ENCODE measurements at regions not wholly inside any gene's neighbourhood (a gene's known extent, or its start where the extent isn't known, plus 50 kb on each side); places are given as distances from the start of the nearest gene placed in this dataset.

- no peak for DNase-seq (ENCODE audit: low read depth)
Measured at GRCh38 chr5:74123929-74124328, 497.9 kb downstream of the ARHGEF28 start.

GRCh38 chr5:74122979-74123590, 497.1 kb downstream of the ARHGEF28 start:
- no peak for DNase-seq (ENCODE audit: low read depth)

- no peak for DNase-seq (ENCODE audit: low read depth)
Measured at GRCh38 chr5:74122175-74122574, 496.2 kb downstream of the ARHGEF28 start.

GRCh38 chr5:74120585-74120984, 494.6 kb downstream of the ARHGEF28 start:
- DNase-seq (ENCODE audit: low read depth): no peak

GRCh38 chr5:74118071-74118470, 492.1 kb downstream of the ARHGEF28 start:
- no peak for DNase-seq (ENCODE audit: low read depth)

- no peak for DNase-seq (ENCODE audit: low read depth)
Measured at GRCh38 chr5:74116984-74117383, 491.0 kb downstream of the ARHGEF28 start.

GRCh38 chr5:74116266-74116665, 490.3 kb downstream of the ARHGEF28 start:
- no peak for DNase-seq (ENCODE audit: low read depth)

- DNase-seq (ENCODE audit: low read depth): no peak
Measured at GRCh38 chr5:74113927-74114326, 487.9 kb downstream of the ARHGEF28 start.

GRCh38 chr5:74113196-74113540, 487.2 kb downstream of the ARHGEF28 start:
- no peak for DNase-seq (ENCODE audit: low read depth)

- DNase-seq (ENCODE audit: low read depth): no peak
Measured at GRCh38 chr5:74112372-74113195, 486.6 kb downstream of the ARHGEF28 start.

GRCh38 chr5:74111764-74112163, 485.8 kb downstream of the ARHGEF28 start:
- no peak for DNase-seq (ENCODE audit: low read depth)

- DNase-seq (ENCODE audit: low read depth): no peak
Measured at GRCh38 chr5:74109344-74109743, 483.3 kb downstream of the ARHGEF28 start.

GRCh38 chr5:74107899-74108298, 481.9 kb downstream of the ARHGEF28 start:
- DNase-seq (ENCODE audit: low read depth): no peak

GRCh38 chr5:74105126-74105780, 479.3 kb downstream of the ARHGEF28 start:
- no peak for DNase-seq (ENCODE audit: low read depth)

- no peak for DNase-seq (ENCODE audit: low read depth)
Measured at GRCh38 chr5:74103131-74104023, 477.4 kb downstream of the ARHGEF28 start.

- no peak for DNase-seq (ENCODE audit: low read depth)
Measured at GRCh38 chr5:74100268-74100665, 474.3 kb downstream of the ARHGEF28 start.

GRCh38 chr5:74099538-74100267, 473.7 kb downstream of the ARHGEF28 start:
- no peak for DNase-seq (ENCODE audit: low read depth)

- DNase-seq (ENCODE audit: low read depth): no peak
Measured at GRCh38 chr5:74098941-74099340, 472.9 kb downstream of the ARHGEF28 start.

- no peak for DNase-seq (ENCODE audit: low read depth)
Measured at GRCh38 chr5:74098456-74098855, 472.5 kb downstream of the ARHGEF28 start.

- DNase-seq (ENCODE audit: low read depth): no peak
Measured at GRCh38 chr5:74096325-74096724, 470.3 kb downstream of the ARHGEF28 start.

GRCh38 chr5:74095871-74096270, 469.9 kb downstream of the ARHGEF28 start:
- no peak for DNase-seq (ENCODE audit: low read depth)
